HG02981 (cell line): ENCODE measurements at regions not wholly inside any gene's neighbourhood (a gene's known extent, or its start where the extent isn't known, plus 50 kb on each side); places are given as distances from the start of the nearest gene placed in this dataset.

Source experiments
- ATAC-seq: cut with Tn5 transposase; IDR thresholded peaks from one replicate; pipeline ENCODE4 v1.9.1; 2021; ENCODE audit warnings: mild to moderate bottlenecking, moderate library complexity; ENCODE audit not compliant: unreplicated experiment

DNA sequence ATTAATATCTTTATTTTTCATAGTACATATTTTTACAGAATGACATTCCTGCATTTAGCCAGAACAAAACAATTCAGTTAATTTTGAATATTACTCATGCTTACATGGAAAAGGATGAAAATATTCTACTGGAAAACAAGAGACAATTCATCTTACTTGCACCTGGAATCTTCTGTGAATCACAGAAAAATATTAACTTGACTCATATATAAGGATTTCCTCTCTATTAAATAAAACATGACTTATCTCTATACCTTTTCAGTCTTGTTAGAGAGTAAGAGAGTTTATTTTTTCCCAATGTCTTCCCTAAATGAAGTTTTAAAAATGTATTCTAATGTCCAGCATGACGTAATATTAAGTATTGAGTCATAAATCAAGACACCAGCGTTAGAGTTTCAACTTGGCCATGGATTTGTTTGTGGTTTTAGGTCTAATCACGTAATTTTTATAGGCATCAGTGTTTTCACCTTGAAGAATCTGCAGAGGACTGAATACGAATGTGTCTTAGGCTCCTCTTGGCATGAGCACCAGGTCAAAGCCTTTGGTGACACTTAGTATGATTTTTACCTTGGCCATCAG is 445.1 kb upstream of the JAG1 start:
- no peak for ATAC-seq

- ATAC-seq = no peak
Measured at GRCh38 chr20:11119573-11119972, 445.8 kb upstream of the JAG1 start.

GRCh38 chr20:11120431-11120830 is 446.6 kb upstream of the JAG1 start:
- no peak for ATAC-seq

- ATAC-seq = no peak
Measured at GRCh38 chr20:11124849-11125505, 451.2 kb upstream of the JAG1 start.

DNA sequence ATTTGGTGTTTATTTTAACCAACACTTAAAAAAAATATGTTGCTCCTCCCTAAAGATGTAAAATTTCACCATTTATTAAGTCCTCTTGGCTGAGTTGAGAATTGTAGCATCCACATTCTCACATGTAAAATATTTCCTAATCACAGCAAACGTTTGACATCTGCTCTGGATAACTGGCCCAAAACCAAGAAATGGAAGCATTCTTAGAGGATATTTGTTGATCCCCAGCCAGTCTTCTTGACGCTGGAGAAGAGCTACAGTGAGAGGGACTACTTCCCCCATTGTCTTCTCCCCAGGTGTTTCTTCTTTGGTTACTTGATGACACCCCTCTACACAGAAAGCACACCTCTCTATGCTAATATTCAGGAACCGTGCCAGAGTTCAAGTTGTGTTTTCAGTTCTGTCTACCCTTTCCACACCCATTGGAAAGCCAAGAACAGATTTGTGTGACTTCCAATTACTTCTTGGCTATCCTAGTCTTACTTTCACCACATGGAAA is 454.5 kb upstream of the JAG1 start:
- no peak for ATAC-seq

GRCh38 chr20:11128721-11129120 is 454.9 kb upstream of the JAG1 start:
- no peak for ATAC-seq

GRCh38 chr20:11130554-11131166 is 456.9 kb upstream of the JAG1 start:
- ATAC-seq = peak; percentile 61

DNA sequence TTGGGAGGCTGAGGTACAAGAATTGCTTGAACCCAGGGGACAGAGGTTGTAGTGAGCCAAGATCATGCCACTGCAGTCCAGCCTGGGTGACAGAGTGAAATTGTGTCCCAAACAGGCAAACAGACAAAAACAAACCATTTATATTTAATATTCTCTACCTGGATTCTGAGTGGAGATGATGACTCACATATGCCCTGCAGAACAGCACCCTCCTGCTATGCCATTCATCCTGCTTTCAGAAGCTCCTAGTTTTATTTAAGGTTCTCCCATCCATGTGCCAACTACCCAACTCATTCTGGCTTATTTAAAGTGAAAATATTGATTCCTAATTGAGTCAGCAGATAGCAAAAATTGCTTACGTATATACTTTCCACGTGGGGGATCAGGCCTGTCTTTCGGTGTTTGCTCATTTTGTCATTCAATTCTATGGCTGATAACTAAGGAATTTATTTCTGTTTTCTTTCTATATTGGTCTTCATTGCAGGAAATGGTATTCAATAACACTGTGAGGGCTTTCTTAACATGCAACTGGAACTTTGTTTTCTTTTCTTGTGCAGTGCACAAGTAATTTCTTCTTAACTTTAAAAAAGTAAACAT is 459.1 kb upstream of the JAG1 start:
- no peak for ATAC-seq

GRCh38 chr20:11136691-11137090 is 462.9 kb upstream of the JAG1 start:
- ATAC-seq = no peak

- no peak for ATAC-seq
Measured at GRCh38 chr20:11137688-11138087, 463.9 kb upstream of the JAG1 start.

DNA sequence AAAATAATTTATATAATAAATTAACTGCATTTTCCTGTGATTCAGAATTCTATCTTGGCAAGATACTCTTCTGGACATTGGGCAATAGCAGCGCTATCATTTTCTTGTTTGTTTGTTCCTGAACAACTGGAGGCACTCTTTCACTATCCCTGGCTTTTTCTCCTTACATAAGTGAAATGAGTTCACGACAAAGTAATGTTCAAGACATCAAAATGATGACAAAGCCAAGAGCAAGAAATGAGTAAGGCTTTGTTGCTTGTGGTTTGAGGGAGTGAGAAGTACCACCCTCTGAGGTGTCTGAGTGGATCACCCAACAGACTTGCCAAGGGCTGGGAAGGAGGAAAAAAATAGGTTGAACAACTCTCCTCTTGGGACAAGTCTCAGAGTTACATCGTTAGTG is 466.6 kb upstream of the JAG1 start:
- ATAC-seq = no peak

DNA sequence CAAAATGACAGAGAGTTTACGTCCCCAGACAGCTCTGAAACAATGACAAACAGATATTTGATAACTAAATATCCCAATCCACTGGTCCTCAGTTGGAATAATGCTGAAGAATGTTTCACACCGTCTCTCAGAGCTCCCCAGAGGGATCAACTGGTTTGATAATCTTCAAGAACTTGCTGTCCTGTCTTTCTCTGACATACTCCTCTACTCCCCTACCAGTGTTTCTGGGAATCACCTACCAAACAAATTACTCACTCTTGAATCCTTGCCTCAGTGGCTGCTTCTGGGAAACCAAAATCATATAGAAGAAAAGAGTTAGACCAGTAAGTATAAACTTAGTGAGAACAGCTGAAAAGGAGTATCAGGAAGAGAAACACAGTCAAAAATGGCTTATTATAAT is 469.7 kb upstream of the JAG1 start:
- ATAC-seq = no peak

DNA sequence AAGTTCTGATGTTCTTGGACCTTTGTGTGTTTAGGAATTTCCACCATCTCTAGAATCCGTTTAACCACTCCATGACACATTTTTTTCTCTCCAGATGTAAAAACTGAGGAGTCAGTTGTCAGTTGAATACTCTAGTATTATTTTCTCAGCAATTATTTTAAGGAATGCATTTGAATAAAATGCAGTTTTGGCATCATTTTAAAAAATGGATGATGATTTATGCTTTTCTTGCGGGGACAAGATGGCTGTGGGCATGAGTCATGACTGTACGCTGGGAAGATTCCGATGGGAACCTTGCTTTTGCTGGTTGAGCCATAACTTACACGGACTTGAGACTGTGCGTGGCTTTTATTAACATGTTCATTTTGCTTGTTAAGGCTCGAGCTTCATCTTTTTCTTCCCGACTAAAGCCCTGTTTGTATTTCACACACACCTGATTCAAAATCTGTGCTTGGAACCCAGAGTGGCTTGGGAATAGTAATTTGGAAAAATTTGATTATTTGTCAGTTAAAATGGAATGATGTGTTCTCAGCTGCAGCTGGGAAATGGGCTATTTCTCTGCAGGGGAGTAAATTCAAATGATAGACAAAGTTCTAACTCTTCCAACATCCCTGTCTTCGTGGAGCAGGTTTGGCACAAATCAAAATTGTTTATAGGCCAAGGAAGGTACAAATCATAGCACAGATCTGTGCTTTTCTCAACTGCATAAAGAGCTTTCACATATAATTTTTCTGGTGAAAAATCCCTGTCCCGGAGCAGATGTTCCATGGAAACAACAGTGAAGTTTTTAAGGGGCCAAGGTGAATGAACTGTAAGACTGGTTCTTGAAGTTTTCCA is 470.5 kb upstream of the JAG1 start:
- no peak for ATAC-seq

- no peak for ATAC-seq
Measured at GRCh38 chr20:11145616-11146015, 471.8 kb upstream of the JAG1 start.

DNA sequence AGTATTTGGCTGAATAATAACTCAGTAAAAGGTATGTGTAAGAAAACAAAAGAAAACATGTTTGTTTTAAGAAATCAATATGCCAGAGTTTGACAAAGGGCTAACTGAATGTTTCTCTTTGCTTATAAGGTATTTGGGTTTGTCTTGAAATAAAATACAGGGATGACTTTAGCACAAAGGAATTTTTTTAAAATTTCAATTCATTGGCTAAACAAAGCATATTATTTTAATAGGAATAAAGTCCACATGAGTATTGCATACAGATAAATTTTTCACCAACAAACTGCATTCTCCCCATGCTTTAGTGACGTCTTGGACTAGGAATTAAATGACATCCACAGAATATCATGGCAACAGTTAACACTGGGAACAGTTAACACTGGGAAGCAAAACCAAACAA is 480.0 kb upstream of the JAG1 start:
- ATAC-seq = no peak

GRCh38 chr20:11155156-11155756 is 481.5 kb upstream of the JAG1 start:
- no peak for ATAC-seq

GRCh38 chr20:11156922-11157321 is 483.1 kb upstream of the JAG1 start:
- ATAC-seq = no peak

DNA sequence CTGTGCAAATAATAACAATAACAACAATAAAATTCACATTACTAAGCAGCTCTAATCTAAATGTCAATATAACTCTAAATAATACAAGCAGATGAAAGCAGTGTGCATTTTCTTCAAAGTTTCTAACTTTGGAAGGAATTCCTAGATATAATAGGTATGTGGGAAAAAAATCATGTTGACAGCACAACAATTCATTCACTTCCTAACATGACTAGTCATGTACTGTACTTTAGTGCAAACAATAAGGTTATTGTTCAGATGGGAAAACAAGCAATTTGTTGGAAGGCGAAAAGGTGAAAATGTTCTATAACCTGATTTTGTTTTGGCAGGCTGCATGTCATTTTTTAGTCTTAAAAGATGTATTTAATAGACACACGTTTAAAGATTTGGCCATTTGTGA is 484.3 kb upstream of the JAG1 start:
- ATAC-seq = no peak

DNA sequence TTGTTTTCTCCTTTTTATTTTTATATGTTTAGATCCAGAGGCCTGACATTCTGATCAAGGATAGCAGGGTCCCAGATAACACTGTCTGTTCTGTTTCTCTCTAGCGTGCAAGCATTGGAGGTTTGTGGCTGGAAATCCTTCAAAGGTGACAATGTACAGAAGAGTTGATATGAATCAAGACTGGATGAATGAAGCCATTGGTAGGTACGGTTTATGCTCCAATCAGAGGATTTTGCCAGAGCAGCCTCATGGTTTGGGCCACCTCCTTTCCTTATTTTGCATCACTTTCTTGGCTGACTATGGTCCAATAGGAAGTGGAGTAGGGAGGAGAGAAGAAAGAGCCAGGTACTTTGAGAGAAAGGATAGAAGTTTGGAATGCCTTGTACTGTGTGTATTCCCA is 484.8 kb upstream of the JAG1 start:
- no peak for ATAC-seq

- ATAC-seq = no peak
Measured at GRCh38 chr20:11159728-11160127, 485.9 kb upstream of the JAG1 start.
